ENCODE measurements at regions not wholly inside any gene's neighbourhood (a gene's known extent, or its start where the extent isn't known, plus 50 kb on each side); places are given as distances from the start of the nearest gene placed in this dataset.

- TF ChIP-seq ZNF276 (CRISPR knock-in tag; IDR thresholded peaks at IDR 0.05; ENCODE audit: low read depth) (no peak), PRMT3 (CRISPR knock-in tag; IDR thresholded peaks at IDR 0.05; ENCODE audit: borderline replicate concordance, low read depth) (no peak), RBM39 (IDR thresholded peaks at IDR 0.05; ENCODE audit: low read depth, low read length, poor library complexity, severe bottlenecking) (no peak)
These were observed 178.1 kb downstream of the DDX3Y start (continued) for GRCh38 chrY:13082748-13083147.

- H3K4me2 ChIP-seq (ENCODE audit: low read depth, low read length), result no peak overlapping the region
- peak; percentile 42; the same call in 2 of the 3 replicates for ATAC-seq
- no peak overlapping the region for H3K9ac ChIP-seq (ENCODE audit: insufficient read depth, low read depth, low read length)
- in situ Hi-C loops (cut with HindIII; ENCODE audit: extremely low pct_ligation_motif_present, low pct_unique_long_range_greater_than_20kb) (no loop called here), intact Hi-C loops (cut with micrococcal nuclease; ENCODE audit: unreplicated experiment) (no loop called here)
- 0% methylated on average over 5 of the region's 5 CpGs for WGBS (ENCODE audit: low lambda C conversion rate)
- no peak overlapping the region for H3K27ac ChIP-seq (ENCODE audit: extremely low read length, insufficient read depth, low read length)
- peak; percentile 81 for TF ChIP-seq PATZ1 (CRISPR knock-in tag; IDR thresholded peaks at IDR 0.05)
- no peak for TF ChIP-seq RFXAP (CRISPR knock-in tag; IDR thresholded peaks at IDR 0.05; ENCODE audit: borderline replicate concordance)
- no peak for TF ChIP-seq SOX13 (IDR thresholded peaks at IDR 0.05)
- peak in 1 of 2 experiments; percentile 70; a peak in 2 of 4 replicates for TF ChIP-seq SOX13 (CRISPR knock-in tag; conservative IDR thresholded peaks at IDR 0.05 in 1 of 2, IDR thresholded peaks at IDR 0.05 in 1 of 2)
- 0 out of 4 replicates have a peak, but pooled peaks of 1 of the 2 experiments have one; percentile 6 for TF ChIP-seq EP300 (IDR thresholded peaks at IDR 0.05; ENCODE audit: low read depth in 2 of 2, low read length in 2 of 2)
- no peak for TF ChIP-seq EP300 (CRISPR knock-in tag; IDR thresholded peaks at IDR 0.05; ENCODE audit: borderline replicate concordance)
- TF ChIP-seq CEBPB (IDR thresholded peaks at IDR 0.05; ENCODE audit: borderline replicate concordance, low read depth, low read length), result peak; percentile 10; the same call in 1 of the 2 replicates
- no peak for TF ChIP-seq MTF1 (CRISPR knock-in tag; IDR thresholded peaks at IDR 0.05)
- TF ChIP-seq CEBPG (CRISPR knock-in tag; IDR thresholded peaks at IDR 0.05), result peak; percentile 38; the same call in 1 of the 2 replicates
- TF ChIP-seq FOXP1 (IDR thresholded peaks at IDR 0.05), result 0 out of 2 replicates have a peak, but pooled peaks have one; percentile 18
- TF ChIP-seq FOXP1 (CRISPR knock-in tag; IDR thresholded peaks at IDR 0.05), result peak; percentile 18; the same call in 1 of the 2 replicates
- no peak for TF ChIP-seq REL (CRISPR knock-in tag; conservative IDR thresholded peaks at IDR 0.05)
- FAIRE-seq, result no peak
- H2AFZ ChIP-seq (ENCODE audit: low read length), result no peak overlapping the region
- no peaks in the 10 kb centered on the region for H3K4me1 ChIP-seq (ENCODE audit: insufficient read depth, low read length)
- H3K9me3 ChIP-seq (ENCODE audit: low read length), result no peaks in the 10 kb centered on the region
- peak; percentile 30 for DNase-seq (ENCODE audit: low spot score)
- H3K4me3 ChIP-seq (replicated peaks in 1 of 3; ENCODE audit: insufficient read depth in 1 of 3, low read depth in 2 of 3, low read length in 3 of 3), result no peak overlapping the region
- CTCF ChIA-PET (ENCODE audit: low intra/inter-chr PET ratio, low total read pairs), result no interaction called here
- POLR2A ChIA-PET, result no interaction called here
- H3K36me3 ChIP-seq (replicated peaks in 1 of 2; ENCODE audit: control insufficient read depth in 1 of 2, insufficient read depth in 2 of 2, low read length in 2 of 2), result no peaks in the 10 kb centered on the region
- no peaks in the 10 kb centered on the region for H4K20me1 ChIP-seq (ENCODE audit: insufficient read depth, low read length)
- H3K27me3 ChIP-seq (ENCODE audit: control insufficient read depth in 1 of 2, insufficient read depth in 2 of 2, low read length in 2 of 2), result no peaks in the 10 kb centered on the region
- BruUV-seq (replicated peaks), result no TSS peak
- H3K79me2 ChIP-seq (ENCODE audit: insufficient read depth, low read length), result no peaks in the 10 kb centered on the region
These were observed 186.9 kb downstream of the DDX3Y start for GRCh38 chrY:13091575-13091974.
